MCF 10A (cell line): ENCODE measurements at regions not wholly inside any gene's neighbourhood (a gene's known extent, or its start where the extent isn't known, plus 50 kb on each side); places are given as distances from the start of the nearest gene placed in this dataset.

Source experiments
- BruUV-seq: library from RNA; stranded (reverse); fragments of 400-500 nt; replicated peaks from 2 replicates; lab custom pipeline; 2021; lab: Mats Ljungman, UMichigan
- CTCF ChIA-PET: fragments of 300-600 bp; sonication (Branson Sonifier 250); formaldehyde crosslinking; extraction: SDS; loops from one replicate; lab custom pipeline; 2021; ENCODE audit warnings: antibody characterized with exemption, inconsistent platforms; lab: Yijun Ruan, JAX
- POLR2A ChIA-PET: fragments of 300-600, 350-650 bp; sonication (Branson Sonifier 250); formaldehyde crosslinking; extraction: SDS; loops from one replicate; lab custom pipeline; 2020; ENCODE audit warnings: antibody characterized with exemption, inconsistent platforms; lab: Yijun Ruan, JAX
- DNase-seq: peaks from one replicate; pipeline ENCODE4 v3.0.0-alpha.2; 2018; ENCODE audit not compliant: unreplicated experiment
- H3K27ac Mint-ChIP-seq: one replicate; pipeline ENCODE4 v1.8.0; 2022; ENCODE audit warnings: mild to moderate bottlenecking, low read depth, mixed read lengths; ENCODE audit not compliant: unreplicated experiment
- H3K27me3 Mint-ChIP-seq: one replicate; pipeline ENCODE4 v1.8.0; 2022; ENCODE audit warnings: mixed read lengths; ENCODE audit not compliant: insufficient read depth, unreplicated experiment
- H3K36me3 Mint-ChIP-seq: one replicate; pipeline ENCODE4 v1.8.0; 2022; ENCODE audit warnings: mild to moderate bottlenecking, moderate library complexity, mixed read lengths; ENCODE audit not compliant: insufficient read depth, unreplicated experiment
- H3K4me1 Mint-ChIP-seq: one replicate; pipeline ENCODE4 v1.8.0; 2022; ENCODE audit warnings: mixed read lengths; ENCODE audit not compliant: insufficient read depth, unreplicated experiment
- H3K4me3 Mint-ChIP-seq: one replicate; pipeline ENCODE4 v1.8.0; 2022; ENCODE audit warnings: mild to moderate bottlenecking, moderate library complexity, mixed read lengths; ENCODE audit not compliant: unreplicated experiment
- H3K9me3 Mint-ChIP-seq: one replicate; pipeline ENCODE4 v1.8.0; 2022; ENCODE audit warnings: mixed read lengths; ENCODE audit not compliant: unreplicated experiment
- CTCF ChIP-seq: fragments of 200-600 bp; IDR thresholded peaks from one replicate; pipeline ENCODE4 v1.8.0; 2022; ENCODE audit warnings: antibody characterized with exemption, mild to moderate bottlenecking; ENCODE audit not compliant: unreplicated experiment
- intact Hi-C: fragments of 100-400 bp; cut with micrococcal nuclease; formaldehyde crosslinking; loops from 2 replicates; pipeline ENCODE4 v1.14.1; 2022

GRCh38 chr12:98308141-98308540 is 207.2 kb upstream of the TMPO start:
- no peak for TF ChIP-seq CTCF
- Mint-ChIP-seq H3K9me3 (no peaks in the 10 kb centered on the region), H3K4me3 (no peak overlapping the region), H3K27ac (no peak overlapping the region), H3K4me1 (no peaks in the 10 kb centered on the region), H3K27me3 (peaks cover 48% of the 10 kb centered on the region), H3K36me3 (peaks cover 6% of the 10 kb centered on the region)
- ChIA-PET CTCF (interaction anchor here (1.0 kb wide), 1 partner anchor 916 kb away, joined by 3 read pairs; no protein-coding TSS in a partner anchor), POLR2A (no interaction called here)
- DNase-seq: no peak
- no TSS peak for BruUV-seq
- intact Hi-C loops: no loop called here

- no peak for TF ChIP-seq CTCF
- no peak for DNase-seq
- Mint-ChIP-seq H3K9me3 (no peaks in the 10 kb centered on the region), H3K36me3 (peaks cover 6% of the 10 kb centered on the region), H3K4me1 (no peaks in the 10 kb centered on the region), H3K27ac (no peak overlapping the region), H3K4me3 (no peak overlapping the region), H3K27me3 (peaks cover 65% of the 10 kb centered on the region)
- intact Hi-C loops: no loop called here
- no TSS peak for BruUV-seq
- POLR2A ChIA-PET: no interaction called here
- CTCF ChIA-PET: interaction anchor here (0.7 kb wide), 1 partner anchor 645 kb away, joined by 3 read pairs; no protein-coding TSS in a partner anchor
Observed at GRCh38 chr12:98317939-98318899, 197.2 kb upstream of the TMPO start.

- intact Hi-C loops: no loop called here
- no peak for TF ChIP-seq CTCF
- no peak overlapping the region for H3K4me3 Mint-ChIP-seq
- H3K27ac Mint-ChIP-seq: no peak overlapping the region
- ChIA-PET POLR2A (no interaction called here), CTCF (no interaction called here)
- H3K9me3 Mint-ChIP-seq: no peaks in the 10 kb centered on the region
- no peaks in the 10 kb centered on the region for H3K4me1 Mint-ChIP-seq
- H3K27me3 Mint-ChIP-seq: peaks cover 49% of the 10 kb centered on the region
- H3K36me3 Mint-ChIP-seq: peaks cover 6% of the 10 kb centered on the region
- peak; percentile 32 for DNase-seq
- BruUV-seq: no TSS peak
Observed at GRCh38 chr12:98319716-98320425, 195.5 kb upstream of the TMPO start.

- ChIA-PET POLR2A (no interaction called here), CTCF (no interaction called here)
- BruUV-seq: no TSS peak
- no peak for DNase-seq
- intact Hi-C loops: no loop called here
- H3K9me3 Mint-ChIP-seq: no peaks in the 10 kb centered on the region
- no peaks in the 10 kb centered on the region for H3K36me3 Mint-ChIP-seq
- H3K27ac Mint-ChIP-seq: no peak overlapping the region
- no peaks in the 10 kb centered on the region for H3K4me1 Mint-ChIP-seq
- TF ChIP-seq CTCF: no peak
- H3K27me3 Mint-ChIP-seq: peaks cover 14% of the 10 kb centered on the region
- no peak overlapping the region for H3K4me3 Mint-ChIP-seq
Observed at GRCh38 chr12:98325003-98325402, 190.4 kb upstream of the TMPO start.
